Right hindlimb (tissue), 1 donor: ENCODE measurements at regions not wholly inside any gene's neighbourhood (a gene's known extent, or its start where the extent isn't known, plus 50 kb on each side); places are given as distances from the start of the nearest gene placed in this dataset.

Experiments used
- DNase-seq: peaks from one replicate; pipeline ENCODE4 v3.0.0-alpha.2; 2018

DNA sequence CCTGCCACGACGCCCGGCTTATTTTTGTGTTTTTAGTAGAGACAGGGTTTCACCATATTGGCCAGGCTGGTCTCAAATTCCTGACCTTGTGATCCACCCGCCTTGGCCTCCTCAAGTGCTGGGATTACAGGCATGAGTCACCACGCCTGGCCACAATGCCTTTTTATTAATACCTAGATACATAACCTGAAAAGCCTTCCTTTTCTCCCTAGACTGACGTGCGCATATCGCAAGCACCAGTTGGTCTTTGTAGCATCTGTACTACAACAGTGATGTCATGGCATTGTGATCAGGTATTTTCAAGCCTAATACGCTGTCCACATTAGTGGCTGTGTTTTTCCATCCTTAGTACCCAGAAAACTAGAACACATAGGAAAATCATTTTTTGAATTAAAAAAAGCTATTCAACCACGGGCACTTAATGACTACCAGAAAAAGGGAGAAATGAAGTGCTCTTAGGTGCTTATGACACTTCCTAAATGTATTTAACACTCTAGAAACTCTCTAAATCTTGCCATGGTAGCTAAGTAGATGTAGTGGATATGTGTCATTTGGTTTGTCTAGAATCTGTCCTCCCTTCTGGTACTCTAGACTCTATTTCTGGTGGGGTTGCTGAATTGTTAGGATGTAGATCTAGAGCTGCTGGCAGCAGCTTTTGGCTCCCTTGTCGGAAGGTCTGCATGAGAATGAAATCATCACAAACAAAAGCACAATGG lies 707.8 kb downstream of the STIM2 start:
- DNase-seq = no peak

DNA sequence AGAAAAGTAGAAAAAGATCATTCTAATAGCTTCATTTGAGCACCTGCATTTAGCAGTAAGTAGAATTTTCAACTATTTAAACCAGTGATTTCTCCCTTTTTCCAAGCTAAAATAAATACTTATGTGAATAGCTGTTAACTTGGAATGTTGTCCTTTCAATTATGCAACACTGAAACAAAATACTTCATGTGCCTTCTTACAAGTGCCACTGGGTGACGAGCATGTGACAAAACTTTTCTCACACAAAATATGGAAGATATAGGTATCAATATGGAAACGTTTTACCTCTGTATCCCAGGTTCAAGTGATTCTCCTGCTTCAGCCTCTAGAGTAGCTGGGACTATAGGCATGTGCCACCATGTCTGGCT lies 708.3 kb downstream of the STIM2 start:
- DNase-seq = no peak

DNA sequence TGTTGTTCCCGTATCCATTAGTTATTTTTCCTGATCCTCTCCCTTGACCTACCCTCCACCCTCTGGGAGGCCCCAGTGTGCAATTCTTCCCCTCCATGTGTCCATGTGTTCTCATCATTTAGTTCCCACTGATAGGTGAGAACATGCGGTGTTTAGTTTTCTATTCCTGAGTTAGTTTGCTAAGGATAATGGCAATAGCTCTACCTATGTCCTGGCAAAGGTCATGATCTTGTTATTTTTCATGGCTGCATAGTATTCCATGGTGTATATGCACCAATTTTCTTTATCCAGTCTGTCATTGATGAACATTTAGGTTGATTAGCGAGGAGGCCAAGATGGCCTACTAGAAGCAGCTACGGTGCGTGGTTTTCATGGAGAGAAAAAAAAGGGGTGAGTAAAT lies 714.1 kb downstream of the STIM2 start:
- DNase-seq = no peak

DNA sequence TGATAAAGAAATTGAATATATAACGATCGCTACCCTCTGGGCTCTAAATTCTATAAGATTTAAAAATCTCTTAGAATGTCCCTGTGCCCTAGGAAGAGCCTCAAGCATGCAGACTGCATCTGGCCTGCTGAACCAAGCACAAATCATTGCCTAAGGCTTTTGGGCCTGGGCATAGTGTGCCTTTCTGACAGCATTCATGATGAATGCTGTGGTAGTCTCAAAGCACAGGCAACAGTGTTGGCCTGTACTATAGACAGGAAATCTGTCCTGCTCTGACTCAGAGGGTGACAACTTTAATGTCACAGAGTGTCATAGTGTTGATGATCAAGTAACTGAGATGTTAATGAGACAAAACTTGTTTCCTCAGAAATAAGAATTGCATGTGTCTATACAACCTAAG lies 717.3 kb downstream of the STIM2 start:
- no peak for DNase-seq

DNA sequence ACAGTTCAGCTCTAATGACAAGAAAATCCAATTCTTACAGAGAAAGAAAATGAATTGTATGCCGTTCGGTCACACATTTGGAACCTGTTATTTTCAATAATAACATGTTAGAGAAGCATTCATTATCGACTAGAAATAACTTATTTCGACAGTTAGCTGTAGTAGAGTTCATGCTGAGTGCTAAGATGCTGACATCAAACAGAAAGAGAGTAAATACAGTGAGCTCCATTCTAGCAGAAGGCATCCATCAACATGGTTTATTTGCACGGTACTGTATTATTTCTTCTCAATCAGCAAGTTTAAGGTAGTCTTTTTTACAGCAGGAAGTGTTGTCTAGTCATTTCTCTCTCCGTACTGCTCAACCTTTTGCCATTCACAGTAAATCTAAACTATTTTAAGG lies 732.1 kb downstream of the STIM2 start:
- DNase-seq = no peak

DNA sequence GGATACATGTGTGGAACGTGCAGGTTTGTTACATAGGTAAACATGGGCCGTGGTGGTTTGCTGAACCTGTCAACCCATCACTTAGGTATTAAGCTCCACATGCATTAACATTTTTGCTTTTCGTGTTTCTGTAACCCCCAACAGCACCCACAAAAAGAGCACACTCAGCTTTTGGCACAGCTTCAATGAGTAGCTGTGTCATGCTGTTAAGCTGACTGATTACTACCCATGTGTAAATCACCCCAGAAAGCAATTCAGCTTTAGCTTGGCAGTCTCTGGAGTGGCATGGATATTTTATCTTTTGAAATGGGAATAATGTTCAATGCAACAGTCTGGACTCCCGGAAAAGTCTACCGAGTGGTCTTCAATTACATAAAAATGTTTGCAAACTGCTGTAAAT lies 734.3 kb downstream of the STIM2 start:
- DNase-seq = no peak

DNA sequence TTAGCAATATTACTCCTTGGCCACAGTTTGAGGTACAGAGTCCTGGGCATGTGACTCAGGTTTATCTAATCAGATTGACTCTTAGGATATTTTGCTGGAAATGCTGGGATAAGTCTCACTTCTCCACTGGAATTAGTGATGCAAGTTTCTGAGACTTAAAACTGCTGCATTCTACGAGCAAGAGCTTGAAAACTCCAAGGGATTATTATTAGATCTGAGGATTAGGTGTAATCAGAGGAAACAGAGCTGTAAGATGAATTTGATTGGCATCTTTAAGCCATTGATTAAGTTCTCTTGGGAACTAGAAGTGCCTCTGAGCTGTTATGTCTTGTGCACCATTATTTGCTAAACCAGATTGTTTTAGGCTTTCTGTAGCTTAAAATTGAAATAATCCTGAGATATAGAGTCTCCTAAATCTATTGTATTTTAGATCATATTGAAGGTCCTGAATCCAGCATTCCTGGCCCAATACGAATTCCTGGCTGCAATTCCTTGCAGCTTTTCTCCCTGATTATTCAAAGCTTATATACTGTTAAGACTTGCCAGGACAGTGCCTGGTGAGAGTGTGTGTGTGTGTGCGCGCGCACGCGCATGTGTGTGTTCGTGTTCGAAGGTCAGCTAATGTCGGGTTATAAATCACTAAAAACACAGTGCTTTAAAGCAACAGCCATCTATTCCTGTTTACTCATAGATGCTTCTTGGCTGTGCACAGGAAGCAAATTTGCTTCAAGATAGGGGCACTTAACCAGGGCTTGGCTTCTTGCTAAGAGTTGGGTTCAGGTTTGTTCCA lies 735.1 kb downstream of the STIM2 start:
- no peak for DNase-seq

DNA sequence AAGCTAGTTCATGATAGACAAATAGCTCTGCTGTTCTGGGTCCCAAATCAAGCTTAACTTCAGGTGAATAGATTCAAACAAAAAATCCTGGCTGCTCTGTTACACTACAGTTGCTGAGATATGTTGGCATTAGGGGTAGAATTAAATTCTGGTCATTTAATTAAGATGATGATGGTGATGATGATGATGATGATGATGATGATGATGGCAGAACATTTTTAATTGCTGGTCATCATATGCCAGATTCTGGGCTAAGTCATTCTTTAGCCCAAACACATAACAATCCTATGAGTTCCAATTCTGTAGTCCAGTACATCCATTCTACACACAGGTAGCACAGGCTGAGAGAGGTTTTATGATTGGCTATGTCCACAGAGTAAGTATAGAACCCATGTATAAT lies 741.5 kb downstream of the STIM2 start:
- DNase-seq = no peak

DNA sequence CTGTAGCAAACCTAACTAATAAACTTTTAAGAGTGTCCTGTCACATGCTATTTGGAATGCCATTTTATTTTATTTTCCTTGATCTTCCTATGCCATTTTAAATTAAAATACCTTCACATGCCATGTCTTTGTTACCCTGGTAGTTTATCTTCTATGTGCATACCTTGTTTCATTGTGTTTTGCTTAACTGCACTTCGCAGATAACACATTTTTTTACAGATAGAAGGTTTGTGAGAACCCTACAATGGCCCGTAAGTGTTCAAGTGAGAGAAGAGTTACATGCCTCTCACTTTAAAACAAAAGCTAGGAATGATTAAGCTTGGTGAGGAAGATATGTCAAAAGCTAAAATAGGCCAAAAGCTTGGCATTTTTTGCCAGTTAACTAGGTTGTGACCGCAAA lies 744.1 kb downstream of the STIM2 start:
- no peak for DNase-seq

DNA sequence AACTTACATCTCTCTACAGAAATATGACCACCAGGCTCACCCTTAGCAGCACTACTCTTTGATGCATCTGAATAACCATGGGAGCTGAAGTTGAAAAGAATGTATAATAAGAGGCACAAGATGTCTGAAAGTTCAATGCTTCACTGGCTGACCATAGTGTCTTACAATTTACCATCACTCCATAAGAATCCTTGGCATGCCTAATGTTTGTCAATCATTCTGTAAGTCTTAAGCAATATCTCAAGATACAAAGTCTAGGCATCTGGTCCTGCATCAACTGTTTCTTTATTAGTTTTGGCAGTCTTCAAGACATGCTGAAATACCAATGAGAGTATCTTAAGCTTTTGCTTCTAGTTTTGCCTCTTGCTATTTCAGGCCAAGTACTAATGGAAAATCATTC lies 755.5 kb downstream of the STIM2 start:
- no peak for DNase-seq

DNA sequence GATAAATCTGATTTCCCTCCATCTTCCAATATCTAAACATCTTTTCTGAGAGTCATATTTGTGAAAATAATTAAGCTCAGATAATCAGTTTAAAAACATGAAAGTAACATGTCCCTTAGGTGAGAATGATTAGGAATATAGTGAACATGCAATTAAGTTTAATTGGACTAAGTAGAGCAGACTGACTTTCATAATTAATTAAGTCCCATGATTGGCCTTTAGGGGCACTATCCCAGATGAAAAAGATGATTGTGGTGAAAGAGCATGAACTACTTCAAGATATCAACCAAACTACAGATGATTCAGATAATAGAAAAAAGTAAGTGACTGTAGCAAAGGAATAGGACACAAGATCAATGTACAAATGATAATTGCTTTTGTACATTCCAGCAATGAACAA lies 758.8 kb downstream of the STIM2 start:
- DNase-seq = no peak

DNA sequence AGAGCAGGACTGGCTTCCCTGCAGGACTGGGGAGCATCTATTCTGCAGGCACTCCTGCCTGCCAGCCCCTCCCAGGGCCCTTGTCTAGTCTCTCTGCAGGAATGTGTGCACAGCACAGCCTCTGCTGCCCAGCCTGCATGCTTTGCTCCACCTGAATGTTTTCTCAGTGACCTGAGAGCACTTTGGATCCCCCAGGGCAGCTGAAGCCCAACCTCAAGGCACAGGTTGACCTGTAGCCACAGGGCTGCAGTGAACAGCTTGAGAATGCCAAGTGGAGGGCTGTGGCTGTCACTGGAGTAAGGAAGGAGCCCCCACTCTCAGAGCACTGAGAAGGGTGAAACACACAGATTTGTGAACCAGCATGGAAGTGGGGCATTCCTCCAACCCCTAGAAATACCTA lies 760.2 kb downstream of the STIM2 start:
- DNase-seq = no peak

DNA sequence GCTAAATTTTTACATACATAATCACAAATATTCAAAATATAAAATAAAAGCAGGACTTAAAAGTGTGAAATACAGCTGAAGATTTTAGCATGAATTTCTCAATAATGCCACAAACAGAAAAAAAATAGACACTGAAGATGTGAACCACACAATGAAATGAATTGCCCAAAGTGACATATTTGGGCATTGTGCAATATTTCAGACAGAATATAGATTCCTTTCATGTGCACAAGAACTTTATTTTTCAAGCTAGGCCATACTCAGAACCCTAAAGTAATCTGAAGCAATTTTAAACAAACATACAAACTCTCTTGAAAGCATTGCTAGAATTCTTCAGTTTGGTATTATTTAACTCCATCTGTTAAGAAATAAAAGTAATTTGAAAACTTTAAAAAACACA lies 764.1 kb downstream of the STIM2 start:
- DNase-seq = no peak

DNA sequence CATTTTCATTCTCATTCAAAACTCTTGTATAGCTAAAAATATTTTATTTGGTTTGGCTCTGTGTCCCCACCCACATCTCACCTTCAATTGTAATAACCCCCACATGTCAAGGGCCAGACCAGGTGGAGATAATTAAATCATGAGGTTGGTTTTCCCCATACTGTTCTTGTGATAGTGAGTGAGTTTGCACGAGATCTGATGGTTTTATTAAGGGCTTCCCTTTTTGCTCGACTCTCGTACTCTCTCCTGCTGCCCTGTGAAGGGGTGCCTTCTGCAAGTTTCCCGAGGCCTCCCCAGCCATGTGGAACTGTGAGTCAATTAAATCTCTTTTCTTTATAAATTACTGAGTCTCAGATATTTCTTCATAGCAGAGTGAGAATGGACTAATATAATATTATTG lies 768.0 kb downstream of the STIM2 start:
- DNase-seq = no peak

DNA sequence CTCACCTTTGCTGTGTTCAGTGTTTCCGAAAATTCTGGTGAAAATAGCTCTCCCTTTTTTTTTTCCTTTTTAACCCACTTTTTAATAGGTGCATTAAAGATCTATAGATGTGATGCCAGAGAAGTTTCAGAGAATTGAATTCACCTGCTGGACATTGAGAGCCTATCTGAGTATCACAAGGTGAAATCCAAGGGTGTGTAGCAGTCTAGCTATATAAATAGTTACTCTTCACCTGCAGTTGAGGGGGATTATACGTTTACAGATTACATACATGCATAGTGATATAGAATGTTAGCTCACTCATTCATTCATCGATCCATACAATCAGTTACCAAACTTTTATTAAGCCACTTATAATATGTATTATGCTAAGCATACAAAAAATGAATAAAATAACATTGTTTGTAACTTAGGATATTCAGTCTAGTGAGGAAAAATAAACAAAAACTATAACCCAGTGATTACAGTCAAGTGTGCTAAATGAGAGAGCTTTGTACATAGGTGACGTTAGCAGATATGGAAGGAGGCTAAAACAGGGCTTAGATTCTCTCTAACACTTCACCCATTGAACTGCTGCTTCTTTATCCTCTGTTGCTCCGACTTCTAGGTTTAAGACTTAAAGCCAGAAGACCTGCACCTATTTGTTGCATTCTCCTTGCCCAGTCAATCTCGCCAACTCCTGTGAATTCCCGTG lies 769.0 kb downstream of the STIM2 start:
- DNase-seq = no peak

DNA sequence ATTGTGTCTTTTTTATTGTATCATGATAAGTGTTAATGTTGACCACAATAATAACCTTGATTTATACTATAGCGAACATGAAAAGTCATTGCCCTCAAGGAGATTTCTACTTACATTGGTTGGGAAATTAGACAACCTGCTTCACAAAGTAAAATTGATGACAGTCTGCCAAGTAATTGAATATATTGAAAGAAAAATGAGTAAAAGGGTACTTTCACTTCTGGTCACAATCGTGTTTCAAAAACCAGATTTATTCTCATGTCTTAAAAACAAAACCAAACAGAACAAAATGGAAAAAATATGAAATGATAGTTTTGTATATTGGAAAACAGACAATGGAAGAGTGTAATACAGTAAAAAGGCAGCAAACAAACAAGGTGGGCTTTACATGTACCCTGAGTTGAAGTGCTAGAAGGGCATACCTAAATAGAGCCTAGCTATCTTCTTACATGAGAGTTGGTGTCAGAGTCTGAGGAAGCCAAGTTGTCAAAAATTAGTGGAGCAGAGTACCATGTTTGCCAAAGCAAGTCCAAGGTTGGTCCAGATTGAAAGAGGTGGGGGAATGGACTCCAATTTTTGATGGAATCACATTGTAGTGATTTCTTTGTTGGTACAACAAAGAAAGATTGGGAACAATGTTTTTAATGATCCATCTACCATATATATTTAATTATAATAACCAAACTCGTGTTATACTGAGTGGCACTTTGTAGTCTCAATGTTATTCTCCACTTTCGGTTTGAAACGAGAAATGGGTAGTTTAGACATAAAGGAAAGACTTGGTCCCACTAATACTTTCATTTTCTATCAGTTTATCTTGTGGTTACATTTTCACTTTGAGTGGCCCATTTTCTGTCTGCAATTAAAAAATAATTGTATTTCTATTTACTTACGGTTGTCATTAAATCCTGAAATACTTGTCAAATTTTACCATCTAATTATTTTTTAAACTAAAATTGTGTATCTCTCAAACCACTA lies 775.6 kb downstream of the STIM2 start:
- DNase-seq = no peak

DNA sequence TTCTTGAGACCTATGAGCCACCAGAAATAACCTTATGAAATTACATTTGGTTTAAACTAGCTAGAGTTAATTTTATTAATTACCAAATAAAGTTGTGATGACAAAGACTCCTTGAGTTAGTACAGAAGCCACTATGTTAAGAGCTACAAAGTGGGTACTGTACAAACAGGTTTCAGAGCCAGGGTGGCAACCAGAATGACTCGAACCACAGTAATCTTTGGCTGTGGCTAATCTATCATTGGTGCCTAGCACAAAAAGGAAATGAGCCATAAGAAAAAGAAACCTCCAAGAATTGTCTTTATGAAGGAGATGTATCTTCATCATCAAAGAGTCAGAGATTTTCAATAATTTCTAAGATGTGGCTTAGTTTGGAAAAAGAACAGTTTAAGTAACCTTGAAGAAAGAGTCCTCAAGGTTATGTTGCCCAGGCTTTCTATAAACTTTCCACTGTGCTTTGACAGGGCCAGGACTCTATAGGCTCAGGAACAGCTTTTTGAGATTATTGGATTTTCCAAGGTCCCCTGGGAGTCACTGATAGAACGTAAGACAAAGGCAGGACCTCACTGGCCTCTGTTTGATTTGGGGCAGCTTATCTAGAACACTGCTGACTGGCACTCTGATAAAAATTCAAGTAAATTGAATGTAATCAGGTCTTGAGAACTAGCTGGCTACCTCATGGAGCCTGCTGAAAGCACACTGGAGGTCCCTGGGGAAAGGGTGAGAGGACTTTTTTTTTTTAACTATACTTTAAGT lies 777.7 kb downstream of the STIM2 start:
- no peak for DNase-seq

DNA sequence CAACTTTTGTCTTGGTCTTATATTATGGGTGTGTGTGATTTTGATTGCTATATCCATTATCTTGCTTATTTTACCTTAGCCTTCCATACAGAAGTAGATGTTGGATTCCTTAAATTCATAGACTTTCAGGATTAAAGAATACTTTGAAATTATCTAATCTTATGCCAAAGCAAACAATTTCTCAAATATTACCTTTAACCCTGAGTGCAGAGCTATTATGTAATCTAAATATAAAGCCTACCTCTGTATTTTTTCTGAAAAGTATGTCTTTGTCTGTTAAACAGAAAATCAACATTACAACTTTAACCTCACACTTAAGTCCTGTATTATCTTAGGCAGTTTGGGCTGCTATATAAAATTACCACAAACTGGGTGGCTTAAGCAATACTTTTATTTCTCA lies 782.5 kb downstream of the STIM2 start:
- no peak for DNase-seq

DNA sequence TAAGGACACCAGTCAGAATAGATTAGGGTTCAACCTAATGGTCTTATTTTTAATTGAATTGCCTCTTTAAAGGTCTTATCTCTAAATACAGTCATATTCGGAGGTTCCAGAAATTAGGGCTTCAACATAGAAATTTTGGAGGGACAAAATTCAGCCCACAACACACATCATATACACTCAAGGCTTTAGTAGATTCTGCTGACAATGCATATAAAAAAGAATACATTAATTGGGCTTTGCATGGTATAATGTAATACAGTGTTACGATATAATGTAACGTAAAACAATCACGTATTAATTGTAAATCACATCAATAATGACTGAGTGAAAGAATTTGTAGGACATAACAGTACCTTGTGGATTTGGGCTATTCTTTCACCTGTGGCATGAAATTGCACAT lies 787.8 kb downstream of the STIM2 start:
- DNase-seq = no peak

DNA sequence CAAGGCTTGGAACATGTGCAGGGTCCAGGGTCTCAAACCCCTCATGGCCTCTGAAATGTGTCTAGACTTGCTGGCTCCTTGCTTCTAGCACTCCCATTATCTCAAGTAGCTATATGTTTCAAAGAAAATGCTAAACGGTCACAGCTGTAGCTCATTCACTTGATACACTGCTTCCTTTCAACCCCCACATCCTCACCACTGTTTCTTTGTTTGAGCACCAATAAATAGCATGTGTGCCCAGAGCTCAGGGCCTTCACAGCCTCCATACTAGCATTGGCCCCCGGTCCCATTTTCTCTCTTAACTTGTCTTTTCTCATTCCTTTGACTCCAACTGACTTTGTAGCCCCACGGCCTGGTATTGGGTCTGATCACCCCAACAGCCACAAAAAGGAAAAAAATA lies 801.8 kb downstream of the STIM2 start:
- no peak for DNase-seq

DNA sequence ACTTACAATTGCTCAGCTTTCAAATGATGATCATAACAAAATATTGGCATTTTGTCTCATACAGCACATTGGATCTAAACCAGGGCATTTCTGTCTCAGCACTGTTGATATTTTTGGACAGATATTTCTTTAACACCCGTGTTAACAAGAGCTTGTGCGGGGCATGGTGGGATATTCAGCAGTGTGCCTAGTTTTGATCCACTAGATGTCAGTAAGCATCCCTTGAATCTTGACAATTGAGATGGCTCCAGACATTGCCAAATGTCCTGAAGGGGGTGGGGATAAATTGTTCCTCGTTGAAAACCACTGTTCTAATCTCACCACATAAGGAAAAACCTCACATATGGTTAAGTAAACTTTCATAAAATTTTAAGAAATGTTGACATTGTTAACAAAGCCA lies 806.3 kb downstream of the STIM2 start:
- no peak for DNase-seq

DNA sequence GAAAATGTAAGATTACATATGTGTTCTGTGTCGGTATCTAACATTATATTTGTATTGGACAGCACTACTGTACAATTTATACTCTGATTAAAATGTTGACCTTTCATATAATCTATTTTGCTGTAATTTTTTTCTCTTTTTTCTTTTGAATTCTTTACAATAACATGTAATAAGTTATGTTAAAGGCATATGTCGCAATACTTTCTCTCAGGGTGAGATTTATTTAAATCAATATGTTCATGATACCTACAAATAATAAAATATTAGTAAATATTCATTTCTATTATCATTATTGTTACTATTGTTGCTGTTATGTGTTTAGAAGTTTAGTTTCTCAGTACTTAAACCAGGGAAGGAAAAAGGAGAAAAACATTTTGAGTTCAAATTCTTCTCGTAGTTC lies 807.4 kb downstream of the STIM2 start:
- DNase-seq = no peak
